Gastrocnemius medialis (tissue), 4 donors: ENCODE measurements at regions not wholly inside any gene's neighbourhood (a gene's known extent, or its start where the extent isn't known, plus 50 kb on each side); places are given as distances from the start of the nearest gene placed in this dataset.

Experiments used
- CTCF ChIP-seq, 5 experiments: fragments of 450-650 bp in 3 of 5; fragments of 200-600 bp in 2 of 5; sonication (generic) in 2 of 5; IDR thresholded peaks in 4 of 5; conservative IDR thresholded peaks in 1 of 5; 1 replicate in 4 of 5; 2 replicates in 1 of 5; pipeline ENCODE4 v1.5.1; 2016 to 2019; ENCODE audit warnings: antibody characterized with exemption in 5 of 5, mild to moderate bottlenecking in 3 of 5, moderate library complexity in 3 of 5
- POLR2A ChIP-seq, 2 donors: fragments of 450-650 bp; IDR thresholded peaks; one replicate each; pipeline ENCODE4 v1.6.1; 2017; ENCODE audit warnings: antibody characterized with exemption in 2 of 2, mild to moderate bottlenecking in 2 of 2, moderate library complexity in 2 of 2

GRCh38 chr9:117951127-117951526 is 246.9 kb downstream of the TLR4 start:
- TF ChIP-seq POLR2A (IDR thresholded peaks at IDR 0.05) (no peak), CTCF (IDR thresholded peaks at IDR 0.05 in 4 of 5, conservative IDR thresholded peaks at IDR 0.05 in 1 of 5) (no peak)
